ENCODE measurements at regions not wholly inside any gene's neighbourhood (a gene's known extent, or its start where the extent isn't known, plus 50 kb on each side); places are given as distances from the start of the nearest gene placed in this dataset.
"Not testable (repeated sequence)": the region's sequence is repeated elsewhere in the genome, so short reads cannot be mapped to it uniquely, and the experiment has no call there.

GRCh38 chr18:43978174-43978573, 700.9 kb upstream of the SYT4 start:
- Histone ChIP-seq H3K36me3 (ENCODE audit: control insufficient read depth in 2 of 2, insufficient read depth in 1 of 2, low read length in 2 of 2) (no peaks in the 10 kb centered on the region), H3K4me1 (ENCODE audit: control insufficient read depth, insufficient read depth, low read length) (no peaks in the 10 kb centered on the region), H3K4me3 (ENCODE audit: low read depth, low read length) (no peak overlapping the region), H3K27ac (ENCODE audit: extremely low read depth, low read depth, low read length) (no peak overlapping the region), H3K9me3 (ENCODE audit: control insufficient read depth, insufficient read depth, low read depth, low read length) (no peaks in the 10 kb centered on the region)
- ChIA-PET CTCF (no interaction called here), POLR2A (no interaction called here)
- TF ChIP-seq, protein P1, sequence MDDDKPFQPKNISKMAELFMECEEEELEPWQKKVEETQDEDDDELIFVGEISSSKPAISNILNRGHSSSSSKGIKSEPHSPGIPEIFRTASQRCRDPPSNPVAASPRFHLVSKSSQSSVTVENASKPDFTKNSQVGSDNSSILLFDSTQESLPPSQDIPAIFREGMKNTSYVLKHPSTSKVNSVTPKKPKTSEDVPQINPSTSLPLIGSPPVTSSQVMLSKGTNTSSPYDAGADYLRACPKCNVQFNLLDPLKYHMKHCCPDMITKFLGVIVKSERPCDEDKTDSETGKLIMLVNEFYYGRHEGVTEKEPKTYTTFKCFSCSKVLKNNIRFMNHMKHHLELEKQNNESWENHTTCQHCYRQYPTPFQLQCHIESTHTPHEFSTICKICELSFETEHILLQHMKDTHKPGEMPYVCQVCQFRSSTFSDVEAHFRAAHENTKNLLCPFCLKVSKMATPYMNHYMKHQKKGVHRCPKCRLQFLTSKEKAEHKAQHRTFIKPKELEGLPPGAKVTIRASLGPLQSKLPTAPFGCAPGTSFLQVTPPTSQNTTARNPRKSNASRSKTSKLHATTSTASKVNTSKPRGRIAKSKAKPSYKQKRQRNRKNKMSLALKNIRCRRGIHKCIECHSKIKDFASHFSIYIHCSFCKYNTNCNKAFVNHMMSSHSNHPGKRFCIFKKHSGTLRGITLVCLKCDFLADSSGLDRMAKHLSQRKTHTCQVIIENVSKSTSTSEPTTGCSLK (tag by site-specific recombination; IDR thresholded peaks at IDR 0.05), result no peak
- TF ChIP-seq SETDB1 (IDR thresholded peaks at IDR 0.05; ENCODE audit: insufficient read length, low read length) (no peak), ZSCAN5A (tag by site-specific recombination; IDR thresholded peaks at IDR 0.05) (no peak), ZBTB11 (tag by site-specific recombination; conservative IDR thresholded peaks at IDR 0.05; ENCODE audit: low read depth) (no peak), ZNF169 (tag by site-specific recombination; IDR thresholded peaks at IDR 0.05) (no peak), ZNF626 (tag by site-specific recombination; IDR thresholded peaks at IDR 0.05) (no peak), ZNF623 (tag by site-specific recombination; IDR thresholded peaks at IDR 0.05) (no peak), KLF9 (tag by site-specific recombination; IDR thresholded peaks at IDR 0.05; ENCODE audit: low read depth) (no peak), GLIS1 (tag by site-specific recombination; IDR thresholded peaks at IDR 0.05) (no peak), ZNF140 (tag by site-specific recombination; IDR thresholded peaks at IDR 0.05) (no peak)
- TF ChIP-seq, protein P2, sequence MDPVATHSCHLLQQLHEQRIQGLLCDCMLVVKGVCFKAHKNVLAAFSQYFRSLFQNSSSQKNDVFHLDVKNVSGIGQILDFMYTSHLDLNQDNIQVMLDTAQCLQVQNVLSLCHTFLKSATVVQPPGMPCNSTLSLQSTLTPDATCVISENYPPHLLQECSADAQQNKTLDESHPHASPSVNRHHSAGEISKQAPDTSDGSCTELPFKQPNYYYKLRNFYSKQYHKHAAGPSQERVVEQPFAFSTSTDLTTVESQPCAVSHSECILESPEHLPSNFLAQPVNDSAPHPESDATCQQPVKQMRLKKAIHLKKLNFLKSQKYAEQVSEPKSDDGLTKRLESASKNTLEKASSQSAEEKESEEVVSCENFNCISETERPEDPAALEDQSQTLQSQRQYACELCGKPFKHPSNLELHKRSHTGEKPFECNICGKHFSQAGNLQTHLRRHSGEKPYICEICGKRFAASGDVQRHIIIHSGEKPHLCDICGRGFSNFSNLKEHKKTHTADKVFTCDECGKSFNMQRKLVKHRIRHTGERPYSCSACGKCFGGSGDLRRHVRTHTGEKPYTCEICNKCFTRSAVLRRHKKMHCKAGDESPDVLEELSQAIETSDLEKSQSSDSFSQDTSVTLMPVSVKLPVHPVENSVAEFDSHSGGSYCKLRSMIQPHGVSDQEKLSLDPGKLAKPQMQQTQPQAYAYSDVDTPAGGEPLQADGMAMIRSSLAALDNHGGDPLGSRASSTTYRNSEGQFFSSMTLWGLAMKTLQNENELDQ (tag by site-specific recombination; IDR thresholded peaks at IDR 0.05; ENCODE audit: low read depth), result no peak
- TF ChIP-seq, protein P3, sequence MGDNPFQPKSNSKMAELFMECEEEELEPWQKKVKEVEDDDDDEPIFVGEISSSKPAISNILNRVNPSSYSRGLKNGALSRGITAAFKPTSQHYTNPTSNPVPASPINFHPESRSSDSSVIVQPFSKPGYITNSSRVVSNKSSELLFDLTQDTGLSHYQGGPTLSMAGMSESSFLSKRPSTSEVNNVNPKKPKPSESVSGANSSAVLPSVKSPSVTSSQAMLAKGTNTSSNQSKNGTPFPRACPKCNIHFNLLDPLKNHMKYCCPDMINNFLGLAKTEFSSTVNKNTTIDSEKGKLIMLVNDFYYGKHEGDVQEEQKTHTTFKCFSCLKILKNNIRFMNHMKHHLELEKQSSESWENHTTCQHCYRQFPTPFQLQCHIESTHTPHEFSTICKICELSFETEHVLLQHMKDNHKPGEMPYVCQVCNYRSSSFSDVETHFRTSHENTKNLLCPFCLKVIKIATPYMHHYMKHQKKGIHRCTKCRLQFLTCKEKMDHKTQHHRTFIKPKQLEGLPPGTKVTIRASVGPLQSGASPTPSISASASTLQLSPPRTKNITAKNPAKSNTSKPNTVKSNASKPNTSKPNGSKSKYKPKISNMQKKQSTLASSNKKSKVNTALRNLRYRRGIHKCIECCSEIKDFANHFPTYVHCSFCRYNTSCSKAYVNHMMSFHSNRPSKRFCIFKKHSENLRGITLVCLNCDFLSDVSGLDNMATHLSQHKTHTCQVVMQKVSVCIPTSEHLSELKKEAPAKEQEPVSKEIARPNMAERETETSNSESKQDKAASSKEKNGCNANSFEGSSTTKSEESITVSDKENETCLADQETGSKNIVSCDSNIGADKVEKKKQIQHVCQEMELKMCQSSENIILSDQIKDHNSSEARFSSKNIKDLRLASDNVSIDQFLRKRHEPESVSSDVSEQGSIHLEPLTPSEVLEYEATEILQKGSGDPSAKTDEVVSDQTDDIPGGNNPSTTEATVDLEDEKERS (tag by site-specific recombination; IDR thresholded peaks at IDR 0.05), result no peak

DNA sequence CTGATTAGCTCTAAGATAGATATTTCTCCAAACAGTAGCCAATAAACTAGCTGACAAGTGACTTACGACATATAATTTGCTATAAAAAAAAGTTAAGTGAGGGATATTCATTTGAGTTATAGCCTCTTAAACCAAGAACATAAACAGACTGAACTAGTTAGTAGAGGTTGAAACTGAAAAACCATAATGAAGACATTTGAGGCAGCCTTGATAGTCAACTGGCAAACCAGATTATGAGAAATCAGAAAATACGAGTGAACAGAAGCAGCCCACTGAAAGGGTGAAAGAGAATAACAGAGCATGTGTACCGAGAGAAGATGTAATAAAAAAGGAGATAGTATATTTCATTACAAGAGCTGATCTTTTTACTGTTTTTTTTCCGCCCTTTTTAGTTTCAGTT, 698.1 kb upstream of the SETBP1 start:
- ChIA-PET CTCF (no interaction called here), POLR2A (no interaction called here)
- H3K9me3 ChIP-seq (ENCODE audit: control insufficient read depth, insufficient read depth, low read depth, low read length), result no peaks in the 10 kb centered on the region
- no peak overlapping the region for H3K4me3 ChIP-seq (ENCODE audit: low read depth, low read length)
- H3K4me1 ChIP-seq (ENCODE audit: control insufficient read depth, insufficient read depth, low read length), result no peaks in the 10 kb centered on the region
- no peaks in the 10 kb centered on the region for H3K36me3 ChIP-seq (ENCODE audit: control insufficient read depth in 2 of 2, insufficient read depth in 1 of 2, low read length in 2 of 2)
- no peak for TF ChIP-seq ZSCAN4 (tag by site-specific recombination; IDR thresholded peaks at IDR 0.05)
- TF ChIP-seq ZNF133 (tag by site-specific recombination; IDR thresholded peaks at IDR 0.05), result no peak
- TF ChIP-seq ZFP37 (tag by site-specific recombination; IDR thresholded peaks at IDR 0.05), result no peak
- TF ChIP-seq EGR2 (tag by site-specific recombination; IDR thresholded peaks at IDR 0.05; ENCODE audit: low read depth), result no peak
- no peak for TF ChIP-seq SALL2 (tag by site-specific recombination; IDR thresholded peaks at IDR 0.05; ENCODE audit: borderline replicate concordance)
- no peak for TF ChIP-seq ZNF202 (tag by site-specific recombination; IDR thresholded peaks at IDR 0.05; ENCODE audit: borderline replicate concordance)
- no peak overlapping the region for H3K27ac ChIP-seq (ENCODE audit: extremely low read depth, low read depth, low read length)

- H3K9me3 ChIP-seq (ENCODE audit: control insufficient read depth, insufficient read depth, low read depth, low read length); H3K27ac ChIP-seq (ENCODE audit: extremely low read depth, low read depth, low read length); H3K4me3 ChIP-seq (ENCODE audit: low read depth, low read length); POLR2A ChIA-PET; H3K4me1 ChIP-seq (ENCODE audit: control insufficient read depth, insufficient read depth, low read length); CTCF ChIA-PET; H3K36me3 ChIP-seq (ENCODE audit: control insufficient read depth in 2 of 2, insufficient read depth in 1 of 2, low read length in 2 of 2): not testable (repeated sequence)
Observed at GRCh38 chr18:43987061-43987460, 693.6 kb upstream of the SETBP1 start.

Data from HEK293 (cell line).